ENCODE measurements at regions not wholly inside any gene's neighbourhood (a gene's known extent, or its start where the extent isn't known, plus 50 kb on each side); places are given as distances from the start of the nearest gene placed in this dataset.
A peak's percentile ranks its signal among the peaks of the same experiment; 100 is the strongest.
"Not testable (repeated sequence)": the region's sequence is repeated elsewhere in the genome, so short reads cannot be mapped to it uniquely, and the experiment has no call there.

GRCh38 chrX:117653396-117653795, 463.2 kb downstream of the KLHL13 start:
- no peak for DNase-seq

GRCh38 chrX:117645639-117646038, 471.0 kb downstream of the KLHL13 start:
- no peak for DNase-seq

GRCh38 chrX:117641913-117642656, 474.5 kb downstream of the KLHL13 start:
- DNase-seq, result no peak

- DNase-seq, result no peak
Measured at GRCh38 chrX:117636826-117637225, 479.8 kb downstream of the KLHL13 start.

GRCh38 chrX:117633277-117633676, 483.3 kb downstream of the KLHL13 start:
- no peak for DNase-seq

GRCh38 chrX:117628381-117628780, 488.2 kb downstream of the KLHL13 start:
- no peak for DNase-seq

GRCh38 chrX:117610806-117611205, 505.8 kb downstream of the KLHL13 start:
- DNase-seq, result no peak

GRCh38 chrX:117610049-117610448, 506.6 kb downstream of the KLHL13 start:
- DNase-seq, result no peak

- no peak for DNase-seq
Measured at GRCh38 chrX:117607561-117607960, 509.0 kb downstream of the KLHL13 start.

GRCh38 chrX:117606101-117606500, 510.5 kb downstream of the KLHL13 start:
- not testable (repeated sequence) for DNase-seq

- no peak for DNase-seq
Measured at GRCh38 chrX:117570160-117570559, 546.5 kb downstream of the KLHL13 start.

GRCh38 chrX:117568238-117568637, 548.4 kb downstream of the KLHL13 start:
- DNase-seq, result no peak

- DNase-seq, result no peak
Measured at GRCh38 chrX:117543885-117544284, 572.7 kb downstream of the KLHL13 start.

- no peak for DNase-seq
Measured at GRCh38 chrX:117539090-117539418, 577.6 kb downstream of the KLHL13 start.

GRCh38 chrX:117538178-117539089, 578.2 kb downstream of the KLHL13 start:
- no peak for DNase-seq

GRCh38 chrX:117532339-117532738, 584.3 kb downstream of the KLHL13 start:
- no peak for DNase-seq

GRCh38 chrX:117522725-117523700, 593.6 kb downstream of the KLHL13 start:
- no peak for DNase-seq

- DNase-seq, result no peak
Measured at GRCh38 chrX:117517994-117518393, 598.6 kb downstream of the KLHL13 start.

GRCh38 chrX:117511379-117511778, 605.2 kb downstream of the KLHL13 start:
- DNase-seq, result no peak

- peak; percentile 3 for DNase-seq
Measured at GRCh38 chrX:117510453-117510852, 606.2 kb downstream of the KLHL13 start.

GRCh38 chrX:117508021-117508420, 608.6 kb downstream of the KLHL13 start:
- no peak for DNase-seq

- no peak for DNase-seq
Measured at GRCh38 chrX:117487421-117487820, 629.2 kb downstream of the KLHL13 start.

GRCh38 chrX:117483950-117484349, 632.7 kb downstream of the KLHL13 start:
- DNase-seq, result no peak
